GM12873 (cell line): ENCODE measurements at regions not wholly inside any gene's neighbourhood (a gene's known extent, or its start where the extent isn't known, plus 50 kb on each side); places are given as distances from the start of the nearest gene placed in this dataset.

Source experiments
- CTCF ChIP-seq: IDR thresholded peaks from 2 replicates; pipeline ENCODE4 v1.5.1; 2012; ENCODE audit warnings: low read depth, mild to moderate bottlenecking, moderate library complexity, low read length, control low read depth; ENCODE audit not compliant: insufficient read depth; ENCODE audit errors: missing control alignments

GRCh38 chr5:74948031-74948546, 81.9 kb upstream of the FAM169A start:
- TF ChIP-seq CTCF = no peak

GRCh38 chr5:74946471-74946870, 80.3 kb upstream of the FAM169A start:
- TF ChIP-seq CTCF = no peak

- TF ChIP-seq CTCF = no peak
These were observed 79.5 kb upstream of the FAM169A start for GRCh38 chr5:74945561-74946165.

GRCh38 chr5:74943905-74944304, 77.7 kb upstream of the FAM169A start:
- TF ChIP-seq CTCF = peak; percentile 37

GRCh38 chr5:74942622-74943286, 76.6 kb upstream of the FAM169A start:
- no peak for TF ChIP-seq CTCF

GRCh38 chr5:74940782-74941353, 74.7 kb upstream of the FAM169A start:
- no peak for TF ChIP-seq CTCF

GRCh38 chr5:74938250-74938933, 72.2 kb upstream of the FAM169A start:
- TF ChIP-seq CTCF = no peak
